ENCODE measurements at regions not wholly inside any gene's neighbourhood (a gene's known extent, or its start where the extent isn't known, plus 50 kb on each side); places are given as distances from the start of the nearest gene placed in this dataset.
"Not testable (repeated sequence)": the region's sequence is repeated elsewhere in the genome, so short reads cannot be mapped to it uniquely, and the experiment has no call there.

DNA sequence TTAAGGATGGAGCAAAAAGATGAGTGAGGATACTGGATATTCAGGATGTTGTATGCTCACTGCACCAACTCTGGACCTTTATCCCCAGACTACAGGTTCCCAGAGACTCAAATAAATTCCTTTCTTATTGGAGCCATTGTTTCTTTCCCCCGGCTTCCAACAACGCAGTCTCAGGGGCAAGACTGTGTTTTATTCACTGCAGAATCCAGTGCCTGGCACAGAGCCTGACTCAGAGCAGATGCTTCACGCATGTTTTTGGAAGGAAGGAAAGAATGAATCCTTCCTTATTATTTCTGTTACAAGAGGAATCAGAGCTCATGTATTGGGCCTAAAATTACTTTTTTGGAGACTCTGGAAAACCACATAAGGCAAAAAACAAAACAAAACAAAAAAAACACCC is 96.0 kb upstream of the VGLL4 start:
- H3K4me1 ChIP-seq (ENCODE audit: control insufficient read depth, insufficient read depth, low read length): no peaks in the 10 kb centered on the region
- H3K36me3 ChIP-seq (ENCODE audit: control insufficient read depth, insufficient read depth, low read length): no peaks in the 10 kb centered on the region
- no peaks in the 10 kb centered on the region for H3K27me3 ChIP-seq (ENCODE audit: control insufficient read depth, insufficient read depth, low read length)
- H3K9me3 ChIP-seq (ENCODE audit: control insufficient read depth, insufficient read depth, low read depth, low read length): no peaks in the 10 kb centered on the region
- no peak overlapping the region for H3K27ac ChIP-seq (ENCODE audit: low read depth, low read length)
- H3K9ac ChIP-seq (ENCODE audit: low read length): no peak overlapping the region
- no peak overlapping the region for H3K4me3 ChIP-seq (ENCODE audit: low read depth, low read length)

DNA sequence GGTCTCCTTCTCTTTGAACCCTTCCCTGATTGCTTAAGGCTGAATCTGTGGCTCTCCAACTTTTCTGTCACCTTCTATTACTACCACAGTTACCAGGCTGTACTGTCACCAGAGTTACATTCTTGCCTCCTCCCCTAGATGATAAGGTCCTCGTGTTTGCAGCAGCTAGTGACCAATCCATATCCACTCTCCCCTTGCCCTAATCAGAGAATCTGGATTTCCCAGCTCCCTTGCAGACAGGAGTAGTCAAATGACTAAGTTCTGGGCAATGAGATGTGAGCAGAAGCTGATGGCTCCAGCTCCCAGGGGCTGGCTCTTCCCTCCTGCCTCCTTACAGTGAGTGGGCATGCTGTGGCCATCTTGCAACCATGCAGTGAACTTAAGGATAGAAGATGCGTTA is 95.4 kb upstream of the VGLL4 start:
- Histone ChIP-seq H3K9me3 (ENCODE audit: control insufficient read depth, insufficient read depth, low read depth, low read length) (no peaks in the 10 kb centered on the region), H3K27ac (ENCODE audit: low read depth, low read length) (no peak overlapping the region), H3K4me1 (ENCODE audit: control insufficient read depth, insufficient read depth, low read length) (no peaks in the 10 kb centered on the region), H3K9ac (ENCODE audit: low read length) (no peak overlapping the region), H3K27me3 (ENCODE audit: control insufficient read depth, insufficient read depth, low read length) (no peaks in the 10 kb centered on the region), H3K36me3 (ENCODE audit: control insufficient read depth, insufficient read depth, low read length) (no peaks in the 10 kb centered on the region), H3K4me3 (ENCODE audit: low read depth, low read length) (no peak overlapping the region)

DNA sequence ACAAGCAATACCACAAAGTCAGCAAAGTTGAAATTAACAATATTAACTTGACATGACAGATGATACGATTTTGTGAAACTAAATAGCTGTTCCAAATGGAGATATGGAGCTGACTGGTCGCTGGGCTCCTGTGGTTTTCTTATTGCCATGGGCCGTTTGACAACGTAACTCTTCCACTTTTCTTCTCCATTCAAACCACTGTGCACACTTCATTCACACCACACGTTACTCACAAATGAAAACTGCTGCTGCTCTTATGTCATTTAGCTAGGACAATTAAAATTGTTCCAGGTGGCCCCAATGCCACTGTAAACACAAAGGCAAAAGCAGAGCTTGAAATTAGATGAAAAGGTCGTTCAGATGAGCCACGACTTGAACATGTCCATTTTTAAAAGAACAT is 94.0 kb upstream of the VGLL4 start:
- H3K4me3 ChIP-seq (ENCODE audit: low read depth, low read length): no peak overlapping the region
- no peaks in the 10 kb centered on the region for H3K36me3 ChIP-seq (ENCODE audit: control insufficient read depth, insufficient read depth, low read length)
- no peak overlapping the region for H3K27ac ChIP-seq (ENCODE audit: low read depth, low read length)
- H3K27me3 ChIP-seq (ENCODE audit: control insufficient read depth, insufficient read depth, low read length): no peaks in the 10 kb centered on the region
- no peaks in the 10 kb centered on the region for H3K4me1 ChIP-seq (ENCODE audit: control insufficient read depth, insufficient read depth, low read length)
- no peak overlapping the region for H3K9ac ChIP-seq (ENCODE audit: low read length)
- H3K9me3 ChIP-seq (ENCODE audit: control insufficient read depth, insufficient read depth, low read depth, low read length): no peaks in the 10 kb centered on the region

DNA sequence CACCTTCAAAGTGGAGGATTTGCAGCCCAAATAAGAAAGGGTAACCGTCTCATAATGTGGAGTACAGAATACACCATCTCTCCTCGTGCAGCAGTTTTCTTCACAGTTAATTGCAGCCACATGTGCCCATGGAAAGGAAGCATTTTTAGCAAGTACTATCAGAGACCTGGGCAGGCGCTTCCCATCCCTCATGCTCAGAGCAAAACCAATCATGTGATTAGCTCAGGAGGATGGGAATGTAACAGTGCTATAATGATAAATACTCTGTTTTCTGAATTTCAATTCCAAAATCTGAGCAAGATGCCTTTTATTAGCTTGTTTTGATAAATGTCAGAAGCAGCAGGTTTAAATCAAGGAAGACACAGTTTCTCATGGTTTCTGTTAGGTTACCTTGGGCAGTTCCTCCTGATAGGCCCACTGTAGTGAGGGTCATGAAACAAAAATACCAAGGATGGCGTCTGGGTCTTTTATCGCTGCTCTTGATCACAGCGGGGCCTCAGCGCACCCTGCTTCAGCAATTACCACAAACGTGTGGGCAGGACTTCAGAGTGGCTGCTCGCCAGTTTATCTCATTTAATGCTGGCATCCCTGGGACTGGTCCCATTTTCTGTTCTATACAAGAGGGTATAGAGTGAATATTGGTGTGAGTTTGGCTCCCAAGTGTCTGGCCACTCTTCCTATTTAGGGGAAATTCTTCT is 92.6 kb upstream of the VGLL4 start:
- Histone ChIP-seq H3K9ac (ENCODE audit: low read length) (no peak overlapping the region), H3K27ac (ENCODE audit: low read depth, low read length) (no peak overlapping the region), H3K36me3 (ENCODE audit: control insufficient read depth, insufficient read depth, low read length) (no peaks in the 10 kb centered on the region), H3K4me3 (ENCODE audit: low read depth, low read length) (no peak overlapping the region), H3K9me3 (ENCODE audit: control insufficient read depth, insufficient read depth, low read depth, low read length) (no peaks in the 10 kb centered on the region), H3K27me3 (ENCODE audit: control insufficient read depth, insufficient read depth, low read length) (no peaks in the 10 kb centered on the region), H3K4me1 (ENCODE audit: control insufficient read depth, insufficient read depth, low read length) (no peaks in the 10 kb centered on the region)

DNA sequence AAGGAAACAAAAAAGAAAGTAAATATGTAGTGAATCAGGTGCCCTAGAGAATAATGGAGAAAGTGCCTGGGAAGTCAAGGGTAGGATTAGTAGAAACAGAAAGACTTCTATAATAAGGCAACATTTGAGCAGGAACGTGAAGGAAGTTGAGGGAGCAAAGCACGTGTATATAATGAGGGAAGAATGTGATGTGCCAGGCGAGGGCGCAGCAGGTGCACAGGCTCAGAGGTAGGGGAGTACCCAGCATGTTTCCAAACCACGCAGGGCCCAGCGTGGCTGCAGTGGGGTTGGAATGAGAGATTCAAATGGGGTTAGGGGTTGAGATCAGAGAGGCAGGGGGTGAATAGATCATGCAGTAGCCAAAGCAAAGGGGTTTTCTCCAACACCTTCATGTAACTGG is 91.9 kb upstream of the VGLL4 start:
- Histone ChIP-seq H3K4me1 (ENCODE audit: control insufficient read depth, insufficient read depth, low read length) (no peaks in the 10 kb centered on the region), H3K9ac (ENCODE audit: low read length) (no peak overlapping the region), H3K9me3 (ENCODE audit: control insufficient read depth, insufficient read depth, low read depth, low read length) (no peaks in the 10 kb centered on the region), H3K36me3 (ENCODE audit: control insufficient read depth, insufficient read depth, low read length) (no peaks in the 10 kb centered on the region), H3K27ac (ENCODE audit: low read depth, low read length) (no peak overlapping the region), H3K4me3 (ENCODE audit: low read depth, low read length) (no peak overlapping the region), H3K27me3 (ENCODE audit: control insufficient read depth, insufficient read depth, low read length) (no peaks in the 10 kb centered on the region)

DNA sequence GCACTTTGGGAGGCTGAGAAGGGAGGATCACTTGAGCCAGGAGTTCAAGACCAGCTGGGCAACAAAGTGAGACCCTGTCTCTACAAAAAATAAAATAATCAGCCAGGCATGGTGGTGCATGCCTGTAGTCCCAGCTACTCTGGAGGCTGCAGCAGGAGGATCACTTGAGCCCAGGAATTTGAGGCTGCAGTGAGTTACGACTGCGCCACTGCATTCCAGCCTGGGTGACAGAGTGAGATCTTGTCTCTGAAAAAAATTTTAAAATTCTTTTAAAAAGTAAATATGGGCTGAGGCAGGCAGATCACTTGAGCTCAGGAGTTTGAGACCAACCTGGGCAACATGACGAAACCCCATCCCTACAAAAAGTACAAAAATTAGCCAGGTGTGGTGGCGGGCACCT is 91.4 kb upstream of the VGLL4 start:
- not testable (repeated sequence) for H3K4me1 ChIP-seq (ENCODE audit: control insufficient read depth, insufficient read depth, low read length); H3K27ac ChIP-seq (ENCODE audit: low read depth, low read length); H3K9me3 ChIP-seq (ENCODE audit: control insufficient read depth, insufficient read depth, low read depth, low read length); H3K36me3 ChIP-seq (ENCODE audit: control insufficient read depth, insufficient read depth, low read length); H3K9ac ChIP-seq (ENCODE audit: low read length); H3K27me3 ChIP-seq (ENCODE audit: control insufficient read depth, insufficient read depth, low read length); H3K4me3 ChIP-seq (ENCODE audit: low read depth, low read length)

DNA sequence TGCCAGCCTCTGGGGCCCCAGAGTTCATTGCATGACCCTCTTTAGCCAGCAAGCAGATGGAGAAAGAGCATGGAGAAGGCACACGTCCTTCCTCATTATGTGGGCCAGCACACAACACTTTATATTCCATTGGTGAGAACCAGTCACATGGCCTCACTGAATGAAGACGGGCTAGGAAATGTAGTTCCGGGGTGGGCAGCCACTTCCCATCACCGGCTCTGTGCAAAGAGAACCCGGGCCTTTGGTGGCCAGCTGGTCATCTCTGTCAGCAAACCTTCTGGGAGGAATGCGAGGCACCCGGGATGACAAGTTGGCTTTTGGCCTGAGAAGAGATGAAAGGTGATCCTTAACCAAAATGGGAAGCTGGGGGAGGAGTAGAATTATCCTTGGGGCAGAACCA is 90.2 kb upstream of the VGLL4 start:
- H3K4me3 ChIP-seq (ENCODE audit: low read depth, low read length): no peak overlapping the region
- no peaks in the 10 kb centered on the region for H3K27me3 ChIP-seq (ENCODE audit: control insufficient read depth, insufficient read depth, low read length)
- H3K9ac ChIP-seq (ENCODE audit: low read length): no peak overlapping the region
- H3K36me3 ChIP-seq (ENCODE audit: control insufficient read depth, insufficient read depth, low read length): no peaks in the 10 kb centered on the region
- H3K4me1 ChIP-seq (ENCODE audit: control insufficient read depth, insufficient read depth, low read length): no peaks in the 10 kb centered on the region
- no peak overlapping the region for H3K27ac ChIP-seq (ENCODE audit: low read depth, low read length)
- no peaks in the 10 kb centered on the region for H3K9me3 ChIP-seq (ENCODE audit: control insufficient read depth, insufficient read depth, low read depth, low read length)

DNA sequence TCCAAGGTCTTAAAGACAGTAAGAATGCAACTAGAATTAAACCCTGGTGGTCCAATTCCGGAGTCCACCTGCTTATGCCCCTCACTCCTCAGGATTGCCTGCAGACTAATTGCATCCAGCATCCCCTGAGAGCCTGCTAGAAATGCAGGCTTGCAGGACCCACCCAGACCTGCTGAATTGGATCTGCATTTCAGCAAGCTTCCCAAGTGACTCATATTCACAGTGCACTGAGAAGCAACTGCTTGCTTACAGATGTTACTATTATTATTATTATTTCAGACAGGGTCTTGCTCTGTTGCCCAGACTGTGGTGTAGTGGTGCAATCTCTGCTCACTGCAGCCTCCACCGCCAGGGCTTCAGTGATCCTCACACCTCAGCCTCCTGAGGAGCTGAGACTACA is 83.5 kb upstream of the VGLL4 start:
- Histone ChIP-seq H3K9ac (ENCODE audit: low read length) (no peak overlapping the region), H3K4me1 (ENCODE audit: control insufficient read depth, insufficient read depth, low read length) (0 out of 2 replicates have a peak, but pooled peaks cover 4% of the 10 kb centered on the region), H3K27ac (ENCODE audit: low read depth, low read length) (no peak overlapping the region), H3K27me3 (ENCODE audit: control insufficient read depth, insufficient read depth, low read length) (peaks cover 17% of the 10 kb centered on the region; the same call in 1 of the 2 replicates), H3K9me3 (ENCODE audit: control insufficient read depth, insufficient read depth, low read depth, low read length) (no peaks in the 10 kb centered on the region), H3K4me3 (ENCODE audit: low read depth, low read length) (no peak overlapping the region), H3K36me3 (ENCODE audit: control insufficient read depth, insufficient read depth, low read length) (no peaks in the 10 kb centered on the region)

DNA sequence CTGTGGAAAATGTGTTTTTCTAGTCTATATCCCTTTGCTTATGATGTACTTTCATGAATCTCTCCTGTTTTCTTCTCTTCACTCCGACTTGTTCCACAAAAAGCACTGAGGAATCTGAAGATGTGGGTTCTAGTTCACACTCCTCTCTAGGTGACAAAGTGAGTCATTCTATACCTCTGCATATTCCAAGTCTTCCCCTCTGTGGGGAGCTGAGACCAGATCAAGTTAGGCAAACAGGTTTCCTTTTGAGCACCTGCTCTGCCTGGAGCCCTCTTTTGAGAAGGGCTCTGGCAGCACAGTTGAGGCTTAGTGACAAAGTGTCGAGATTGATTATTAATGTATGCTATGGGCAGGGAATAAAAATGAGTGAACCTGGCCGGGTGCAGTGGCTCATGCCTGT is 82.4 kb upstream of the VGLL4 start:
- Histone ChIP-seq H3K4me3 (ENCODE audit: low read depth, low read length) (no peak overlapping the region), H3K36me3 (ENCODE audit: control insufficient read depth, insufficient read depth, low read length) (no peaks in the 10 kb centered on the region), H3K4me1 (ENCODE audit: control insufficient read depth, insufficient read depth, low read length) (peaks cover 7% of the 10 kb centered on the region; the same call in 1 of the 2 replicates), H3K9me3 (ENCODE audit: control insufficient read depth, insufficient read depth, low read depth, low read length) (no peaks in the 10 kb centered on the region), H3K27me3 (ENCODE audit: control insufficient read depth, insufficient read depth, low read length) (peaks cover 28% of the 10 kb centered on the region), H3K9ac (ENCODE audit: low read length) (no peak overlapping the region), H3K27ac (ENCODE audit: low read depth, low read length) (no peak overlapping the region)

DNA sequence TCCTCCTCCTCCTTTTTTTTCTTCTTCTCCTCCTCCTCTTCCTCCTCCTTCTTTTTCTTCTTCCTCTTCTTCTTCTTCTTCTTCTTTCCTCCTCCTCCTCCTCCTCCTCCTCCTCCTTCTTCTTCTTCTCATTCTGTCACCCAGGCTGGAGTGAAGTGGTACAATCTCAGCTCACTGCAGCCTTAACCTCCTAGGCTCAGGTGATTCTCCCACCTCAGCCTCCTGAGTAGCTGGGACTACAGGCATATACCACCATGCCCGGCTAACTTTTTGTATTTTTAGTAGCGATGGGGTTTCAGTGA is 81.6 kb upstream of the VGLL4 start:
- H3K4me3 ChIP-seq (ENCODE audit: low read depth, low read length); H3K27ac ChIP-seq (ENCODE audit: low read depth, low read length); H3K9me3 ChIP-seq (ENCODE audit: control insufficient read depth, insufficient read depth, low read depth, low read length); H3K9ac ChIP-seq (ENCODE audit: low read length); H3K36me3 ChIP-seq (ENCODE audit: control insufficient read depth, insufficient read depth, low read length): not testable (repeated sequence)
- Histone ChIP-seq H3K4me1 (ENCODE audit: control insufficient read depth, insufficient read depth, low read length) (peaks cover 11% of the 10 kb centered on the region; the same call in 1 of the 2 replicates), H3K27me3 (ENCODE audit: control insufficient read depth, insufficient read depth, low read length) (peaks cover 36% of the 10 kb centered on the region)

DNA sequence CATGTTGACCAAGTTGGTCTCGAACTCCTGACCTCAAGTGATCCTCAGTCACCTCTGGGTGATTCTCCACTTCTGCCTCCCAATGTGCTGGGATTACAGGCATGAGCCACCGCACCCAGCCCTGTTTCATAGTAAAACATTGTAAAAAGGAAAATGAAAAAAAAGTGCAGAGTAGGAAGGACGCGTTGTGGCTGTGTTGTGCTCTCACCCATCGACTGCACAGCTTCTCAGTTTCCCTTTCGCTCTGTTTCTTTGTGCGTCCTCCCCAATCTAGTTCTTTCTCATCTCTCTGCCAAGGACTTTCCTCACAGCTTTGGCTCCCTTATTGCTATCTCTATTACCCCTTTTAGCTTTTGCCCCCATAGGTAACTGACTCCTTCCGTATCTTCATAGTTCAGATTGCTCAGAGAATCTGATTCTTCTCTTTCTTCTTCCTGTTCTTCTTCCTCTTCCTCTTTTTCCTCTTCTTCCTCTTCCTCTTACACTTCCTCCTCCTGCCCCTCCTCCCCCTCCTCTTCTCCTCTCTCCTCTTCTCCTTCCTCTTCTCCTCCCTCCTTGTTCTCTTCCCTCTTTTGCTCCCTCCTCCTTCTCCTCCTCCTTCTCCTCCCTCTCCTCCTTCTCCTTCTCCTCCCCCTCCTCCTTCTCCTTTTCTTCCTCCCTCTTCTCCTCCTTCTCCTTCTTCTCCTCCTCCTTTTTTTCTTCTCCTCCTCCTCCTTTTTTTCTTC is 81.1 kb upstream of the VGLL4 start:
- Histone ChIP-seq H3K27me3 (ENCODE audit: control insufficient read depth, insufficient read depth, low read length) (peaks cover 41% of the 10 kb centered on the region), H3K4me1 (ENCODE audit: control insufficient read depth, insufficient read depth, low read length) (peaks cover 11% of the 10 kb centered on the region; the same call in 1 of the 2 replicates), H3K27ac (ENCODE audit: low read depth, low read length) (no peak overlapping the region), H3K9me3 (ENCODE audit: control insufficient read depth, insufficient read depth, low read depth, low read length) (no peaks in the 10 kb centered on the region), H3K36me3 (ENCODE audit: control insufficient read depth, insufficient read depth, low read length) (no peaks in the 10 kb centered on the region), H3K9ac (ENCODE audit: low read length) (no peak overlapping the region), H3K4me3 (ENCODE audit: low read depth, low read length) (no peak overlapping the region)
